ENCODE measurements at regions not wholly inside any gene's neighbourhood (a gene's known extent, or its start where the extent isn't known, plus 50 kb on each side); places are given as distances from the start of the nearest gene placed in this dataset.

- TF ChIP-seq CTCF (IDR thresholded peaks at IDR 0.05; ENCODE audit: low read length) (no peak), EZH2 (IDR thresholded peaks at IDR 0.05; ENCODE audit: borderline replicate concordance, low read length) (no peak)
- Histone ChIP-seq H3K27me3 (ENCODE audit: insufficient read depth, low read length) (no peaks in the 10 kb centered on the region), H3K36me3 (ENCODE audit: insufficient read depth, low read length) (no peaks in the 10 kb centered on the region), H3K27ac (ENCODE audit: low read depth, low read length, poor library complexity, severe bottlenecking) (no peak overlapping the region), H3K9me2 (ENCODE audit: low read depth, low read length) (no peaks in the 10 kb centered on the region), H3K9ac (ENCODE audit: low read length) (no peak overlapping the region), H4K20me1 (ENCODE audit: insufficient read depth, low read length) (no peaks in the 10 kb centered on the region), H3K4me2 (ENCODE audit: low read length) (no peak overlapping the region), H3K9me3 (ENCODE audit: low read length) (no peaks in the 10 kb centered on the region), H3K4me3 (ENCODE audit: low read depth, low read length, poor library complexity, severe bottlenecking) (no peak overlapping the region), H3K79me2 (ENCODE audit: insufficient read depth, low read length) (no peaks in the 10 kb centered on the region), H3K4me1 (ENCODE audit: insufficient read depth, low read length, severe bottlenecking) (peaks cover 6% of the 10 kb centered on the region), H2AFZ (ENCODE audit: low read length) (no peak overlapping the region), H3F3A (ENCODE audit: insufficient read depth, low read length) (no peaks in the 10 kb centered on the region)
These were observed 437.6 kb downstream of the TTLL7 start for GRCh38 chr1:83561346-83561745.

- no peak overlapping the region for H3K4me3 ChIP-seq (ENCODE audit: low read depth, low read length, poor library complexity, severe bottlenecking)
- peaks cover 6% of the 10 kb centered on the region for H3K4me1 ChIP-seq (ENCODE audit: insufficient read depth, low read length, severe bottlenecking)
- no peak overlapping the region for H3K9ac ChIP-seq (ENCODE audit: low read length)
- no peak overlapping the region for H2AFZ ChIP-seq (ENCODE audit: low read length)
- no peak overlapping the region for H3K27ac ChIP-seq (ENCODE audit: low read depth, low read length, poor library complexity, severe bottlenecking)
- no peaks in the 10 kb centered on the region for H3K79me2 ChIP-seq (ENCODE audit: insufficient read depth, low read length)
- H3K36me3 ChIP-seq (ENCODE audit: insufficient read depth, low read length) = no peaks in the 10 kb centered on the region
- H3F3A ChIP-seq (ENCODE audit: insufficient read depth, low read length) = no peaks in the 10 kb centered on the region
- H4K20me1 ChIP-seq (ENCODE audit: insufficient read depth, low read length) = no peaks in the 10 kb centered on the region
- H3K4me2 ChIP-seq (ENCODE audit: low read length) = no peak overlapping the region
- TF ChIP-seq EZH2 (IDR thresholded peaks at IDR 0.05; ENCODE audit: borderline replicate concordance, low read length) (no peak), CTCF (IDR thresholded peaks at IDR 0.05; ENCODE audit: low read length) (no peak)
- no peaks in the 10 kb centered on the region for H3K9me3 ChIP-seq (ENCODE audit: low read length)
- H3K9me2 ChIP-seq (ENCODE audit: low read depth, low read length) = no peaks in the 10 kb centered on the region
- H3K27me3 ChIP-seq (ENCODE audit: insufficient read depth, low read length) = no peaks in the 10 kb centered on the region
These were observed 439.6 kb downstream of the TTLL7 start for GRCh38 chr1:83559129-83559840.

- Histone ChIP-seq H3K4me3 (ENCODE audit: low read depth, low read length, poor library complexity, severe bottlenecking) (no peak overlapping the region), H4K20me1 (ENCODE audit: insufficient read depth, low read length) (no peaks in the 10 kb centered on the region), H3K27me3 (ENCODE audit: insufficient read depth, low read length) (no peaks in the 10 kb centered on the region), H3K9me3 (ENCODE audit: low read length) (no peaks in the 10 kb centered on the region), H3K36me3 (ENCODE audit: insufficient read depth, low read length) (no peaks in the 10 kb centered on the region), H3K9ac (ENCODE audit: low read length) (no peak overlapping the region), H3K27ac (ENCODE audit: low read depth, low read length, poor library complexity, severe bottlenecking) (no peak overlapping the region), H3K9me2 (ENCODE audit: low read depth, low read length) (no peaks in the 10 kb centered on the region), H2AFZ (ENCODE audit: low read length) (no peak overlapping the region), H3F3A (ENCODE audit: insufficient read depth, low read length) (no peaks in the 10 kb centered on the region), H3K4me2 (ENCODE audit: low read length) (no peak overlapping the region), H3K4me1 (ENCODE audit: insufficient read depth, low read length, severe bottlenecking) (peaks cover 6% of the 10 kb centered on the region), H3K79me2 (ENCODE audit: insufficient read depth, low read length) (no peaks in the 10 kb centered on the region)
- no peak for TF ChIP-seq CTCF (IDR thresholded peaks at IDR 0.05; ENCODE audit: low read length)
- TF ChIP-seq EZH2 (IDR thresholded peaks at IDR 0.05; ENCODE audit: borderline replicate concordance, low read length) = no peak
These were observed 443.1 kb downstream of the TTLL7 start for GRCh38 chr1:83555871-83556270.
